H1 (cell line): ENCODE measurements at regions not wholly inside any gene's neighbourhood (a gene's known extent, or its start where the extent isn't known, plus 50 kb on each side); places are given as distances from the start of the nearest gene placed in this dataset.

Source experiments
- CTCF ChIA-PET: fragments of 300-600 bp; sonication (Branson Sonifier 250); formaldehyde crosslinking; loops from one replicate; lab custom pipeline; 2021; ENCODE audit not compliant: partially characterized antibody; lab: Charles Lee
- POLR2A ChIA-PET: fragments of 300-600 bp; sonication (Branson Sonifier 250); formaldehyde crosslinking; loops from one replicate; lab custom pipeline; 2021; ENCODE audit warnings: inconsistent platforms; ENCODE audit not compliant: partially characterized antibody; lab: Charles Lee
- DNase-seq, 2 experiments: peaks; one replicate each; pipeline versions ENCODE4 v3.0.0 to v3.0.0-alpha.2; 2010 to 2022; ENCODE audit warnings: low spot score in 2 of 2, low read depth in 1 of 2, mixed read lengths in 1 of 2
- FAIRE-seq: peaks from 2 replicates; lab custom pipeline; 2011; peaks lifted over from hg19 to GRCh38; lab: Jason Lieb, UNC
- H2AFZ ChIP-seq: 2 replicates; pipeline ENCODE4 v1.8.1; 2012; ENCODE audit warnings: low read length, inconsistent platforms
- H2AK5ac ChIP-seq: 2 replicates; pipeline ENCODE4 v1.6.1; 2013; ENCODE audit warnings: low read depth, low read length
- H2BK120ac ChIP-seq: replicated peaks from 2 replicates; pipeline ENCODE3; 2013; ENCODE audit warnings: low read depth, low read length, inconsistent platforms
- H2BK12ac ChIP-seq: 2 replicates; pipeline ENCODE4 v1.6.1; 2013; ENCODE audit warnings: low read depth, low read length
- H2BK15ac ChIP-seq: 2 replicates; pipeline ENCODE4 v1.6.1; 2013; ENCODE audit warnings: low read length
- H2BK20ac ChIP-seq: 2 replicates; pipeline ENCODE4 v1.6.1; 2013; ENCODE audit warnings: low read length
- H2BK5ac ChIP-seq: 2 replicates; pipeline ENCODE4 v1.6.1; 2013; ENCODE audit warnings: low read depth, low read length
- H3K14ac ChIP-seq: 2 replicates; pipeline ENCODE4 v1.6.1; 2013; ENCODE audit warnings: inconsistent platforms; ENCODE audit not compliant: insufficient read length
- H3K18ac ChIP-seq: 2 replicates; pipeline ENCODE4 v1.6.1; 2013; ENCODE audit warnings: low read length; ENCODE audit errors: extremely low read depth
- H3K23ac ChIP-seq: 2 replicates; pipeline ENCODE4 v1.6.1; 2013; ENCODE audit warnings: inconsistent platforms; ENCODE audit not compliant: insufficient read length
- H3K23me2 ChIP-seq: 2 replicates; pipeline ENCODE4 v1.6.1; 2013; ENCODE audit warnings: low read depth, low read length
- H3K27ac ChIP-seq: 2 replicates; pipeline ENCODE4 v1.6.1; 2011; ENCODE audit warnings: low read depth, low read length, inconsistent platforms
- H3K27me3 ChIP-seq, 4 experiments: replicated peaks in 1 of 4; 1 replicate in 1 of 4; 2 replicates in 3 of 4; pipeline versions ENCODE4 v1.6.1 to v1.8.1; 2011 to 2013; ENCODE audit warnings: low read length in 3 of 4, mild to moderate bottlenecking in 3 of 4, inconsistent platforms in 2 of 4, mixed read lengths in 2 of 4, moderate library complexity in 1 of 4; ENCODE audit not compliant: control insufficient read depth in 3 of 4, insufficient read depth in 3 of 4; ENCODE audit errors: extremely low read depth in 1 of 4
- H3K36me3 ChIP-seq, 4 experiments: 2 replicates each; pipeline versions ENCODE4 v1.6.1 to v1.8.1; 2011 to 2013; ENCODE audit warnings: mild to moderate bottlenecking in 4 of 4, low read length in 3 of 4, moderate library complexity in 2 of 4, control low read depth in 1 of 4, inconsistent platforms in 1 of 4; ENCODE audit not compliant: insufficient read depth in 4 of 4, control insufficient read depth in 2 of 4
- H3K4ac ChIP-seq: replicated peaks from 2 replicates; pipeline ENCODE3; 2013; ENCODE audit warnings: low read length, low read depth, mixed read lengths, inconsistent platforms; ENCODE audit not compliant: insufficient read length
- H3K4me1 ChIP-seq, 4 experiments: replicated peaks in 1 of 4; 1 replicate in 1 of 4; 2 replicates in 3 of 4; pipeline versions ENCODE4 v1.6.1 to v1.8.1; 2011 to 2013; ENCODE audit warnings: low read length in 3 of 4, inconsistent platforms in 2 of 4, mixed read lengths in 1 of 4; ENCODE audit not compliant: insufficient read depth in 4 of 4, control insufficient read depth in 3 of 4
- H3K4me2 ChIP-seq, 2 experiments: 2 replicates each; pipeline versions ENCODE4 v1.6.1 to v1.8.1; 2011 to 2013; ENCODE audit warnings: low read depth in 2 of 2, low read length in 2 of 2, control low read depth in 1 of 2, inconsistent platforms in 1 of 2, mild to moderate bottlenecking in 1 of 2; ENCODE audit not compliant: insufficient read depth in 1 of 2
- H3K4me3 ChIP-seq, 4 experiments: fragments of 200-600, 300-600 bp in 1 of 4; sonication (generic), shearing (Covaris generic), sonication (Bioruptor Twin) in 1 of 4; 2 replicates each; pipeline versions ENCODE4 v1.5.1 to v1.8.1; 2011 to 2016; ENCODE audit warnings: low read length in 4 of 4, low read depth in 3 of 4, control low read depth in 2 of 4, inconsistent platforms in 2 of 4, mild to moderate bottlenecking in 2 of 4, mixed read lengths in 1 of 4, moderate library complexity in 1 of 4; ENCODE audit not compliant: insufficient read depth in 2 of 4; ENCODE audit errors: extremely low read depth in 1 of 4
- H3K56ac ChIP-seq: replicated peaks from 2 replicates; pipeline ENCODE3; 2013; ENCODE audit warnings: low read depth, mild to moderate bottlenecking, mixed read lengths, low read length, inconsistent platforms; ENCODE audit not compliant: insufficient read length
- H3K79me1 ChIP-seq: 2 replicates; pipeline ENCODE4 v1.6.1; 2013; ENCODE audit warnings: low read depth, low read length, control low read depth
- H3K79me2 ChIP-seq, 2 experiments: 2 replicates each; pipeline versions ENCODE4 v1.6.1 to v1.8.1; 2012 to 2013; ENCODE audit warnings: low read length in 2 of 2, mild to moderate bottlenecking in 2 of 2, inconsistent platforms in 1 of 2; ENCODE audit not compliant: insufficient read depth in 2 of 2, control insufficient read depth in 1 of 2
- H3K9ac ChIP-seq, 4 experiments: replicated peaks in 1 of 4; 1 replicate in 1 of 4; 2 replicates in 3 of 4; pipeline versions ENCODE4 v1.6.1 to v1.8.1; 2011 to 2013; ENCODE audit warnings: low read depth in 3 of 4, low read length in 3 of 4, control low read depth in 2 of 4, mild to moderate bottlenecking in 2 of 4, moderate library complexity in 2 of 4, inconsistent platforms in 1 of 4; ENCODE audit errors: extremely low read depth in 1 of 4
- H3K9me3 ChIP-seq, 2 experiments: 2 replicates each; pipeline versions ENCODE4 v1.6.1 to v1.8.1; 2012 to 2013; ENCODE audit warnings: mild to moderate bottlenecking in 2 of 2, moderate library complexity in 2 of 2, control low read depth in 1 of 2, inconsistent platforms in 1 of 2, low read depth in 1 of 2, low read length in 1 of 2, mixed read lengths in 1 of 2; ENCODE audit not compliant: insufficient read depth in 2 of 2
- H4K20me1 ChIP-seq, 2 experiments: replicated peaks in 1 of 2; 2 replicates each; pipeline versions ENCODE3 to v1.8.1; 2011 to 2013; ENCODE audit warnings: inconsistent platforms in 2 of 2, low read length in 2 of 2, mild to moderate bottlenecking in 1 of 2; ENCODE audit not compliant: insufficient read depth in 2 of 2, control insufficient read depth in 1 of 2
- H4K5ac ChIP-seq: 2 replicates; pipeline ENCODE4 v1.6.1; 2013; ENCODE audit warnings: low read length, low read depth, mixed read lengths, inconsistent platforms; ENCODE audit not compliant: insufficient read length
- H4K8ac ChIP-seq: 2 replicates; pipeline ENCODE4 v1.8.0; 2013; ENCODE audit warnings: mild to moderate bottlenecking, moderate library complexity, low read length, inconsistent platforms; ENCODE audit not compliant: insufficient read depth; ENCODE audit errors: extremely low read depth
- H4K91ac ChIP-seq: replicated peaks from 2 replicates; pipeline ENCODE3; 2013; ENCODE audit warnings: low read length, mixed read lengths, inconsistent platforms; ENCODE audit not compliant: insufficient read length
- ASH2L ChIP-seq: fragments of 200-600, 300-600 bp; sonication (generic); IDR thresholded peaks from one replicate; pipeline ENCODE4 v1.7.1; 2017; ENCODE audit warnings: low read length
- BCL11A ChIP-seq, 2 experiments: IDR thresholded peaks; one replicate each; pipeline ENCODE4 v1.6.1; 2011; ENCODE audit warnings: low read depth in 2 of 2, low read length in 2 of 2, mild to moderate bottlenecking in 2 of 2
- FOSL1 ChIP-seq: IDR thresholded peaks from 2 replicates; pipeline ENCODE4 v1.6.1; 2011; ENCODE audit warnings: mild to moderate bottlenecking, low read depth, low read length, moderate library complexity; ENCODE audit not compliant: insufficient read depth
- HDAC6 ChIP-seq: IDR thresholded peaks from one replicate; pipeline ENCODE4 v1.7.1; 2012; ENCODE audit warnings: low read depth, mild to moderate bottlenecking, inconsistent platforms, low read length, moderate library complexity
- JUN ChIP-seq: IDR thresholded peaks from 2 replicates; pipeline ENCODE4 v1.6.1; 2011; ENCODE audit warnings: low read depth, mild to moderate bottlenecking, improper control_type of control experiment, low read length
- JUND ChIP-seq: IDR thresholded peaks from 2 replicates; pipeline ENCODE4 v1.6.1; 2011; ENCODE audit warnings: mild to moderate bottlenecking, improper control_type of control experiment, low read length
- RFX5 ChIP-seq: IDR thresholded peaks from 2 replicates; pipeline ENCODE4 v1.6.1; 2011; ENCODE audit warnings: low read depth, low read length, improper control_type of control experiment, borderline replicate concordance
- SAP30 ChIP-seq: fragments of 300-600 bp; sonication (generic); IDR thresholded peaks from 2 replicates; pipeline ENCODE4 v1.7.1; 2012; ENCODE audit warnings: low read length, moderate library complexity, mild to moderate bottlenecking, inconsistent platforms; ENCODE audit not compliant: insufficient read depth, insufficient replicate concordance
- SIRT6 ChIP-seq: IDR thresholded peaks from one replicate; pipeline ENCODE4 v1.7.1; 2012; ENCODE audit warnings: low read length, inconsistent platforms
- SP1 ChIP-seq: IDR thresholded peaks from 2 replicates; pipeline ENCODE4 v1.6.1; 2011; ENCODE audit warnings: low read depth, low read length
- SP4 ChIP-seq: IDR thresholded peaks from 2 replicates; pipeline ENCODE4 v1.6.1; 2012; ENCODE audit warnings: low read length, inconsistent platforms
- TAF1 ChIP-seq: IDR thresholded peaks from 2 replicates; pipeline ENCODE4 v1.6.1; 2011; ENCODE audit warnings: mild to moderate bottlenecking, low read depth, low read length
- TCF12 ChIP-seq: IDR thresholded peaks from 2 replicates; pipeline ENCODE4 v1.6.1; 2011; ENCODE audit warnings: low read depth, mild to moderate bottlenecking, low read length
- TEAD4 ChIP-seq: IDR thresholded peaks from 2 replicates; pipeline ENCODE4 v1.6.1; 2012; ENCODE audit warnings: low read depth, low read length, inconsistent platforms, mixed read lengths
- WGBS, 2 experiments: shearing (Covaris generic) in 1 of 2; methylation state at CpG; one replicate each; pipeline versions ENCODE4 v1.1.6 to v1.1.7; 2013 to 2015; ENCODE audit warnings: low lambda C conversion rate in 2 of 2, mixed read lengths in 2 of 2, inconsistent platforms in 1 of 2, low coverage in 1 of 2, missing lambda C conversion rate in 1 of 2; ENCODE audit not compliant: insufficient replicate concordance in 2 of 2, insufficient coverage in 1 of 2, insufficient read length in 1 of 2; ENCODE audit errors: extremely low coverage in 1 of 2, missing lambda C conversion rate in 1 of 2; 5-methylcytosine and 5-hydroxymethylcytosine counted together
- TF ChIP-seq, protein P1 (sequence below): IDR thresholded peaks from 2 replicates; pipeline ENCODE4 v1.6.1; 2012; ENCODE audit warnings: inconsistent platforms

DNA sequence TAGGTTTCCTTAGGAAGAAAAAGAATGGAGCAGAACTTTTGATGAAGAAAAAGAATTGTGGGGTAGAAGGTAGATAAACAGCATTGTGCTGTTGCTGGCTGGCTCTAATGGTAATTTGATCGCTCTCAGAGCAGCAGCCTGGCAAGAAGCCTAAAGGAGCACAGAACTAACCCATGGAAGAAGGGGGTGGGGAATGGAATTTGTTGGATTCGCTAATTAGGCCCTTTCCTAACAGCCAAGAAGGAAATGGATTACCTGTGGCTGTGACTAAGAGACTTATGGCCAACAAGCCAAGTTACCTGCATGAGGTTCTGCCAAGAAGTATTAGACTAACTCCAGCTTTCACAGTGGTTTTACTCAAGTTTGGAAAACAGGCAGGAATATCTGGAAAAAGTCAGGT, 210.6 kb downstream of the IKZF2 start:
- peak overlapping the region; percentile 30 to 35; a peak in 2 of 4 replicates for H3K4me2 ChIP-seq
- TF ChIP-seq JUND (no peak), SP4 (no peak), TEAD4 (peak; percentile 50; the same call in 1 of the 2 replicates), TCF12 (no peak), JUN (no peak), BCL11A (IDR thresholded peaks at IDR 0.05; ENCODE audit: low read depth in 2 of 2, low read length in 2 of 2) (no peak), ASH2L (peak; percentile 81), RFX5 (no peak), SP1 (peak; percentile 80), TAF1 (no peak), HDAC6 (no peak), SIRT6 (no peak), FOSL1 (no peak), SAP30 (no peak)
- TF ChIP-seq, protein P1, sequence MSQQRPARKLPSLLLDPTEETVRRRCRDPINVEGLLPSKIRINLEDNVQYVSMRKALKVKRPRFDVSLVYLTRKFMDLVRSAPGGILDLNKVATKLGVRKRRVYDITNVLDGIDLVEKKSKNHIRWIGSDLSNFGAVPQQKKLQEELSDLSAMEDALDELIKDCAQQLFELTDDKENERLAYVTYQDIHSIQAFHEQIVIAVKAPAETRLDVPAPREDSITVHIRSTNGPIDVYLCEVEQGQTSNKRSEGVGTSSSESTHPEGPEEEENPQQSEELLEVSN = no peak

More for the DNA sequence above, 210.6 kb downstream of the IKZF2 start:
- Histone ChIP-seq H3K4me3 (peak overlapping the region in 1 of 4 experiments; percentile 27; a peak in 1 of 8 replicates), H4K8ac (no peak overlapping the region), H2BK20ac (no peak overlapping the region), H3K23ac (no peak overlapping the region), H3K14ac (no peak overlapping the region), H3K27me3 (no peaks in the 10 kb centered on the region), H3K79me1 (no peaks in the 10 kb centered on the region), H3K27ac (0 out of 2 replicates have a peak overlapping the region, but pooled peaks have one; percentile 1), H3K4ac (no peak overlapping the region), H2BK5ac (no peak overlapping the region), H3K56ac (no peak overlapping the region), H4K91ac (no peak overlapping the region), H3K9ac (no peak overlapping the region), H3K4me1 (peaks cover 2 to 14% (median 6%) of the 10 kb centered on the region in 4 experiments; a peak in 6 of 7 replicates), H3K79me2 (no peaks in the 10 kb centered on the region), H2BK12ac (no peak overlapping the region), H3K18ac (no peak overlapping the region; the same call in 1 of the 2 replicates), H2BK120ac (no peak overlapping the region), H2AFZ (peak overlapping the region; percentile 74; the same call in 1 of the 2 replicates), H4K20me1 (no peaks in the 10 kb centered on the region), H4K5ac (no peak overlapping the region), H3K9me3 (no peaks in the 10 kb centered on the region), H2BK15ac (no peak overlapping the region), H2AK5ac (no peak overlapping the region), H3K36me3 (no peaks in the 10 kb centered on the region), H3K23me2 (no peaks in the 10 kb centered on the region)
- WGBS, 2 experiments = 6% methylated on average over 2 of the region's 2 CpGs; no CpG with 5 or more reads in 1 of the 2 experiments
- peak in 1 of 2 experiments; percentile 72 for DNase-seq
- POLR2A ChIA-PET = no interaction called here
- CTCF ChIA-PET = interaction anchor here (1.5 kb wide), 2 partner anchors 21 to 208 kb away, joined by 3 read pairs; no protein-coding TSS in a partner anchor
- peak; percentile 95 for FAIRE-seq
